ENCODE measurements at regions not wholly inside any gene's neighbourhood (a gene's known extent, or its start where the extent isn't known, plus 50 kb on each side); places are given as distances from the start of the nearest gene placed in this dataset.

DNA sequence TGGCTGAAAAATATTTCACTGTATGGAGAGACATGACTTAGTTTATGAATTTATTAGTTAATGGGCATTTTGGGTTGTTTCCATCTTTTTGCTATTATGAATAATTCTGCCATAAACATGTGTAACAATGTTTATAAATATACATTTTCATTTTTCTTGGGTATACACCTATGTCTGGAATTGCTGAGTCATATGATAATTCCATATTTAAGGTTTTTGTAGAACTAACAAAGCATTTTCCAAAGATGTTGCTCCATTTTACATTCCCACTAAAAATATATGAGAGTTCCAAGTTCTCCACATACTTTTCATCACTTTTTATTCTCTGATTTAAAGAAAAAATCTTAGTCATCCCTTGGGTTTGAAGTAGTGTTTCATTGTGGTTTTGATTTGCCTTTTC is 108.8 kb upstream of the LRRTM4 start:
- intact Hi-C loops (cut with DNase I): no loop called here
- ATAC-seq: no peak
- TF ChIP-seq, protein P1, sequence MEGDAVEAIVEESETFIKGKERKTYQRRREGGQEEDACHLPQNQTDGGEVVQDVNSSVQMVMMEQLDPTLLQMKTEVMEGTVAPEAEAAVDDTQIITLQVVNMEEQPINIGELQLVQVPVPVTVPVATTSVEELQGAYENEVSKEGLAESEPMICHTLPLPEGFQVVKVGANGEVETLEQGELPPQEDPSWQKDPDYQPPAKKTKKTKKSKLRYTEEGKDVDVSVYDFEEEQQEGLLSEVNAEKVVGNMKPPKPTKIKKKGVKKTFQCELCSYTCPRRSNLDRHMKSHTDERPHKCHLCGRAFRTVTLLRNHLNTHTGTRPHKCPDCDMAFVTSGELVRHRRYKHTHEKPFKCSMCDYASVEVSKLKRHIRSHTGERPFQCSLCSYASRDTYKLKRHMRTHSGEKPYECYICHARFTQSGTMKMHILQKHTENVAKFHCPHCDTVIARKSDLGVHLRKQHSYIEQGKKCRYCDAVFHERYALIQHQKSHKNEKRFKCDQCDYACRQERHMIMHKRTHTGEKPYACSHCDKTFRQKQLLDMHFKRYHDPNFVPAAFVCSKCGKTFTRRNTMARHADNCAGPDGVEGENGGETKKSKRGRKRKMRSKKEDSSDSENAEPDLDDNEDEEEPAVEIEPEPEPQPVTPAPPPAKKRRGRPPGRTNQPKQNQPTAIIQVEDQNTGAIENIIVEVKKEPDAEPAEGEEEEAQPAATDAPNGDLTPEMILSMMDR (IDR thresholded peaks at IDR 0.05): no peak
- no peak for DNase-seq
- Histone ChIP-seq H3K36me3 (no peaks in the 10 kb centered on the region), H3K4me3 (no peak overlapping the region), H3K27me3 (no peaks in the 10 kb centered on the region), H3K27ac (no peak overlapping the region), H3K4me1 (peaks cover 0 to 7% (median 0%) of the 10 kb centered on the region in 9 donors), H3K9me3 (peaks cover 0 to 25% (median 3%) of the 10 kb centered on the region in 11 donors)

DNA sequence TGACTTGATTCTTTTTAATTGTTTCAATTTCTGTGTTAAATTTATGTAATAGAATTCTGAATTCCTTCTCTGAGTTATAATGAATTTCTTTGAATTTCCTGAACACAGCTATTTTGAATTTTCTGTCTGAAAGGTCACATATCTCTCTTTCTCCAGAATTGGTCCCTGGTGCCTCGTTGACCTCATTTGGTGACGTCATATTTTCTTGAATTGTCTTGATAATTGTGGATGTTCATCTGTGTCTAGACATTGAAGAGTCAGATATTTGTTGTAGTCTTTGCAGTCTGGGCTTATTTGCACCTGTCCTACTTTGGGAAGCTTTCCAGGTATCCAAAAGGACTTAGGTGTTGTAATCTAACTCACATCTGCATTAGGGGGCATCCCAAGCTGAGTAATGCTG is 111.4 kb upstream of the LRRTM4 start:
- Histone ChIP-seq H3K36me3 (no peaks in the 10 kb centered on the region), H3K4me1 (peaks cover 0 to 7% (median 0%) of the 10 kb centered on the region in 9 donors), H3K27ac (no peak overlapping the region), H3K9me3 (peaks cover 0 to 35% (median 3%) of the 10 kb centered on the region in 11 donors), H3K27me3 (no peaks in the 10 kb centered on the region), H3K4me3 (no peak overlapping the region)
- WGBS, 2 donors: 71 to 75% methylated on average over 2 of the region's 2 CpGs
- DNase-seq (no peak), ATAC-seq (no peak)
- TF ChIP-seq, protein P1 (IDR thresholded peaks at IDR 0.05): no peak
- intact Hi-C loops (cut with DNase I): no loop called here

DNA sequence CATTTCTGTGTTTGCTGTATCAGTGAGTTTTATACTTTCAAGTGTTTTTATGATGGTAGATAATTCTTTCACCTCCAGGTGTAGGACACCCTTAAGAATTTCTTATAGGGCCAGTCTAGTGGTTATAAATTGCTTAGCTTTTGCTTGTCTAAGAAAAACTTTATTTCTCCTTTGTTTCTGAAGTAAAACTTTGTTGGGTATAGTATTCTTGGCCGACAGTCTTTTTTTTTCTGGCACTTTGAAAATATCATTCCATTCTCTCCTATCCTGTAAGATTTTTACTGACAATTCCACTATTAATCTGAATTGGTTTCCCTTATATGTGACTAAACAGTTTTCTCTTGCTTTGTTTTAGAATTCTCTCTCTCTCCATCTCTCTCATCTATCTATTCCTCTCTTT is 118.7 kb upstream of the LRRTM4 start:
- no peak overlapping the region for H3K27ac ChIP-seq
- 82 to 83% methylated on average over 1 of the region's 1 CpG for WGBS, 2 donors

DNA sequence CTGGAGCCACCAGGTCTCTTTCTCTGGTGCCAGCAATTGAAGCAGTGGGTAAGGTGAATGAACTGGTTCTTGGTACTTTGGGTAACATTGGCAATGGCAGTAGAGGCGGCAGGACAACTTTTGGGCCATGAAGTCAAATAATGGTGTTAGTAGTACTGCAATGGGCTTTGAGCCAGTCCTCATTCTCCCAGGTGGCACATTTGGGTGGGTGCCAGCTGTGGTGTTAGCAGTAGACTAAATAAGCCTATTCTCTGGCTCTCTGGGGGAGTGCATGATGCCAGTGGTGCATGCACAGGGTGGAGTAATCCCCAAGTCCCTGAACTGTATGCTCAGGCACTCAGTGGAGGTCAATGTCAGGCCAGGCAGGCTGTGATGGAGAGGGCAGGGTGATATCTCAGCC is 120.2 kb upstream of the LRRTM4 start:
- DNase-seq: no peak
- H3K4me1 ChIP-seq: no peaks in the 10 kb centered on the region
- H3K27me3 ChIP-seq: no peaks in the 10 kb centered on the region
- WGBS, 2 donors: 89 to 100% methylated on average over 1 of the region's 1 CpG
- no peaks in the 10 kb centered on the region for H3K36me3 ChIP-seq
- no peak overlapping the region for H3K4me3 ChIP-seq
- H3K9me3 ChIP-seq: peaks cover 0 to 75% (median 21%) of the 10 kb centered on the region in 11 donors
- no peak overlapping the region for H3K27ac ChIP-seq
- intact Hi-C loops (cut with DNase I): no loop called here
- TF ChIP-seq, protein P1 (IDR thresholded peaks at IDR 0.05): no peak
- no peak for ATAC-seq

More for the DNA sequence above, 118.7 kb upstream of the LRRTM4 start:
- H3K4me1 ChIP-seq: no peaks in the 10 kb centered on the region
- no peaks in the 10 kb centered on the region for H3K27me3 ChIP-seq
- intact Hi-C loops (cut with DNase I): no loop called here
- peaks cover 0 to 76% (median 21%) of the 10 kb centered on the region in 11 donors for H3K9me3 ChIP-seq
- TF ChIP-seq, protein P1 (IDR thresholded peaks at IDR 0.05): no peak
- no peaks in the 10 kb centered on the region for H3K36me3 ChIP-seq
- H3K4me3 ChIP-seq: no peak overlapping the region
- DNase-seq (no peak), ATAC-seq (no peak)
